Esophagus squamous epithelium (tissue), 5 donors: ENCODE measurements at regions not wholly inside any gene's neighbourhood (a gene's known extent, or its start where the extent isn't known, plus 50 kb on each side); places are given as distances from the start of the nearest gene placed in this dataset.

Experiments
- DNase-seq: peaks from one replicate; lab custom pipeline; 2025; lab: John Stamatoyannopoulos, UW
- H3K27ac ChIP-seq, 4 donors: fragments of 200-600 bp; sonication (generic); one replicate each; pipeline ENCODE4 v1.5.1; 2016 to 2019; ENCODE audit warnings: mild to moderate bottlenecking in 1 of 4
- H3K27me3 ChIP-seq, 4 donors: fragments of 200-600 bp; sonication (generic); 1 replicate in 3 of 4; 2 replicates in 1 of 4; pipeline versions ENCODE4 v1.5.1 to v1.6.0; 2017 to 2021; ENCODE audit warnings: antibody characterized with exemption in 1 of 4
- H3K36me3 ChIP-seq, 3 donors: fragments of 200-600 bp; sonication (generic); one replicate each; pipeline ENCODE4 v1.5.1; 2016 to 2019
- H3K4me1 ChIP-seq, 3 donors: fragments of 200-600 bp; sonication (generic); one replicate each; pipeline ENCODE4 v1.5.1; 2017 to 2019
- H3K4me3 ChIP-seq, 4 donors: fragments of 200-600 bp; sonication (generic); 1 replicate in 3 of 4; 2 replicates in 1 of 4; pipeline ENCODE4 v1.5.1; 2016 to 2019; ENCODE audit warnings: mild to moderate bottlenecking in 2 of 4, moderate library complexity in 1 of 4
- H3K9me3 ChIP-seq, 3 donors: fragments of 200-600 bp; sonication (generic); one replicate each; pipeline ENCODE4 v1.5.1; 2016 to 2019
- POLR2A ChIP-seq, 4 donors: fragments of 450-650 bp; IDR thresholded peaks; one replicate each; pipeline ENCODE4 v1.6.1; 2017; ENCODE audit warnings: antibody characterized with exemption in 4 of 4, mild to moderate bottlenecking in 4 of 4, moderate library complexity in 3 of 4
- WGBS, 2 donors: methylation state at CpG; one replicate each; pipeline ENCODE4 v1.1.5; 2018; 5-methylcytosine and 5-hydroxymethylcytosine counted together
- intact Hi-C: fragments of 100-400 bp; cut with DNase I; formaldehyde crosslinking; loops from one replicate; pipeline ENCODE4 v1.15.0; 2022
- TF ChIP-seq, protein P1 (sequence below), 6 experiments: fragments of 450-650 bp in 4 of 6; fragments of 200-600 bp in 2 of 6; sonication (generic) in 2 of 6; IDR thresholded peaks; one replicate each; pipeline ENCODE4 v1.5.1; 2016 to 2019; ENCODE audit warnings: antibody characterized with exemption in 6 of 6, mild to moderate bottlenecking in 4 of 6, moderate library complexity in 4 of 6
- donor health status: DM: yes; HTN: yes; CAD: no.

DNA sequence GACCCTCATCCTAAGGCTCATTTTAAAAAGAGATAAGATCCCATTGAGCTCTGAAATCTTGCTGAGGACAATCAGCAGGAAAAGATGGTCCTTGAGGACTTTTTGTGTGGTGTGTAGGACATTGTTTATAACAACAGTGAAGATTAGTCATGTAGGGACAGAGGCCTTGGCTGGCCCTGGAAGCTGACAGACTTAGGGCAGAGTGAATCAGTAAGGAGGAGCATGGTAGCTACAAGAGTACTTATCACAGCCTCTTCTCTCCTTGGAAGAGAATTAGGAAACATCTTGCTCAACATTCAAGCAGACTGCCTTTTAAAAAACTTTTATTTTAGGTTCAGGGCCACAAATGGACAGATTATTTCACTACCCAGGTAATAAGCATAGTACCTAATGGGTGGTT lies 665.9 kb upstream of the SALL1 start:
- no peaks in the 10 kb centered on the region for H3K36me3 ChIP-seq
- no peak overlapping the region for H3K4me3 ChIP-seq
- H3K4me1 ChIP-seq, result no peaks in the 10 kb centered on the region
- intact Hi-C loops, result no loop called here
- no peaks in the 10 kb centered on the region for H3K9me3 ChIP-seq
- TF ChIP-seq POLR2A (IDR thresholded peaks at IDR 0.05), result no peak
- TF ChIP-seq, protein P1, sequence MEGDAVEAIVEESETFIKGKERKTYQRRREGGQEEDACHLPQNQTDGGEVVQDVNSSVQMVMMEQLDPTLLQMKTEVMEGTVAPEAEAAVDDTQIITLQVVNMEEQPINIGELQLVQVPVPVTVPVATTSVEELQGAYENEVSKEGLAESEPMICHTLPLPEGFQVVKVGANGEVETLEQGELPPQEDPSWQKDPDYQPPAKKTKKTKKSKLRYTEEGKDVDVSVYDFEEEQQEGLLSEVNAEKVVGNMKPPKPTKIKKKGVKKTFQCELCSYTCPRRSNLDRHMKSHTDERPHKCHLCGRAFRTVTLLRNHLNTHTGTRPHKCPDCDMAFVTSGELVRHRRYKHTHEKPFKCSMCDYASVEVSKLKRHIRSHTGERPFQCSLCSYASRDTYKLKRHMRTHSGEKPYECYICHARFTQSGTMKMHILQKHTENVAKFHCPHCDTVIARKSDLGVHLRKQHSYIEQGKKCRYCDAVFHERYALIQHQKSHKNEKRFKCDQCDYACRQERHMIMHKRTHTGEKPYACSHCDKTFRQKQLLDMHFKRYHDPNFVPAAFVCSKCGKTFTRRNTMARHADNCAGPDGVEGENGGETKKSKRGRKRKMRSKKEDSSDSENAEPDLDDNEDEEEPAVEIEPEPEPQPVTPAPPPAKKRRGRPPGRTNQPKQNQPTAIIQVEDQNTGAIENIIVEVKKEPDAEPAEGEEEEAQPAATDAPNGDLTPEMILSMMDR (IDR thresholded peaks at IDR 0.05), result no peak
- H3K27me3 ChIP-seq, result no peaks in the 10 kb centered on the region
- no peak overlapping the region for H3K27ac ChIP-seq
- no peak for DNase-seq

DNA sequence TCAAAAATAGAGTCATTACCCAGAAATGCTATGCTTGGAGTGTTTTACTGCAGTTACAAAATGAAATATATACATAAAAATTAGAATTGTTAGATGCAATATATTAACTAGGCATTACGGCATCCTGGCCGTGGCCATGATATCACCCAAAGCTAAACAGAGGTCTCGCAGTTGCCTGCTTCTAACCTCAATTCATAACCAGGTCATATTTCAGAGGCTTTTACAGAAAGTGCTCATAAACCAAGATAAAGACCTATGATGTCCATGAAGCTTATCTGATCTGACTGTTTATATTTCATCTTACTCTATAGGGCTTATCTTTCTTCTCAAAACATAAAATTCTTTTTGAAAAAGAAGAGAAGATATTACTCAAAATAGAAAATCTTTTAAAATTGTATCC lies 664.5 kb upstream of the SALL1 start:
- Histone ChIP-seq H3K36me3 (no peaks in the 10 kb centered on the region), H3K27me3 (no peaks in the 10 kb centered on the region), H3K4me1 (no peaks in the 10 kb centered on the region), H3K27ac (no peak overlapping the region), H3K4me3 (no peak overlapping the region), H3K9me3 (no peaks in the 10 kb centered on the region)
- 55 to 73% methylated on average over 3 of the region's 3 CpGs for WGBS, 2 donors
- DNase-seq, result no peak
- intact Hi-C loops, result no loop called here
- TF ChIP-seq POLR2A (IDR thresholded peaks at IDR 0.05), result no peak
- TF ChIP-seq, protein P1 (IDR thresholded peaks at IDR 0.05), result no peak

DNA sequence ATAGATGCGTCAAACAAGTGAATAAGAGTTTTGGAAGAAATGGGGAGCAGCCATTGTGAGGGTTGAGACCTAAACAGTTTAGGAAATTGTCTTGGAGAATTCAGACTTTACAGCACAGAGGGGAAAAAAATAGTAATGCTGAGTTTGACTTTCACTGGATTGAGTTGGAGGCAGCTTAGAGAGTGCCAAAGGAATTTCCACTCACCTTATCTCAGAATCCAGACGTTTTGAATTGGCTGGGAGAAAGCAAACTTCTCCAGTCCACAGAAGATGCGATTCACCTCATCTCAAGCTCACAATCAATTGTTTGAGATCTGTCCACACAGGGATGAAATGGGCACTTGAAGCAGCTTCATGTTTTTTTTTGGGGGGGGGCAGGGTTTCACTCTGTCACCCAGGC lies 663.5 kb upstream of the SALL1 start:
- TF ChIP-seq, protein P1 (IDR thresholded peaks at IDR 0.05), result no peak
- no peak for TF ChIP-seq POLR2A (IDR thresholded peaks at IDR 0.05)
- no peak overlapping the region for H3K27ac ChIP-seq
- 33 to 58% methylated on average over 3 of the region's 3 CpGs for WGBS, 2 donors
- DNase-seq, result no peak
- no peaks in the 10 kb centered on the region for H3K36me3 ChIP-seq
- intact Hi-C loops, result no loop called here
- no peaks in the 10 kb centered on the region for H3K27me3 ChIP-seq
- H3K4me1 ChIP-seq, result no peaks in the 10 kb centered on the region
- no peak overlapping the region for H3K4me3 ChIP-seq
- no peaks in the 10 kb centered on the region for H3K9me3 ChIP-seq

DNA sequence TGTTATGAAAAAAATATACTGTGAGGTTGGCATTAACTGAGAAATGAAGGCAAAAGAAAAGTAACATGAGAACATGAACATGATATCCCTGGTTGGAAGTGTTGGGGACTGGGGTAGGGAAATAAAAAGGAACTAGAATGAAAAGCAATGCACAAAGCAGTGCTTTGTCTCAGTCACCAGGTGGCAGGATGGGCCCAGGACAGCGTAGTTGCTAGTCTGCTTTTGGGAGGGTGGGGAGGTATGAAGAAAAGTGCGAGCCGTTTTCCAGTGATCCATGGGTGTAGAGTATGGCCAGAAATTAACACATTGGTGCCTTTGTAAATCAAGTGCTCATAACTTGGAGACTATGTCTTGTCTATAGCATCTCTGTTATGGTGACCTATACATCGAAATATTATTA lies 662.5 kb upstream of the SALL1 start:
- Histone ChIP-seq H3K36me3 (no peaks in the 10 kb centered on the region), H3K9me3 (no peaks in the 10 kb centered on the region), H3K4me3 (no peak overlapping the region), H3K27me3 (no peaks in the 10 kb centered on the region), H3K4me1 (no peaks in the 10 kb centered on the region), H3K27ac (no peak overlapping the region)
- intact Hi-C loops, result no loop called here
- no peak for TF ChIP-seq POLR2A (IDR thresholded peaks at IDR 0.05)
- TF ChIP-seq, protein P1 (IDR thresholded peaks at IDR 0.05), result no peak
- no peak for DNase-seq
- WGBS, 2 donors, result 66 to 75% methylated on average over 4 of the region's 4 CpGs

DNA sequence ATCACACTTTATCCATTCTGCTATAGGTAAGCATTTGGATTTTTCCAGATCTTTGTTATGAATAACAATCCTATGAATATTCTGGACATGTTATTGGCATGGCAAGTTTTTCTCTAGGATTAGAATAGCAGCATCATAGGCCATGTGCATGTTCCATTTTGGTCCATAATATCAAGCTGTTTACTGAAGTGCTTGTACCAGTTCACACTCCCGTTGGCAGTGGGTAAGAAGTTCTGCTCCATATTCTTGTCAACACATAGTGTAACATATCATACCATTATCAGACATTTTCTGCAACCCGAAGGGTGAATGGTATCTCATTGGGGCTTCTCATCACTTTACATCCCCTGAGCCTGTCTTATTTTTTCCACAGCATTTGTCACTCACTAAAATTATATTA lies 661.9 kb upstream of the SALL1 start:
- H3K27ac ChIP-seq, result no peak overlapping the region
- intact Hi-C loops, result no loop called here
- no peaks in the 10 kb centered on the region for H3K9me3 ChIP-seq
- no peaks in the 10 kb centered on the region for H3K36me3 ChIP-seq
- 64 to 75% methylated on average over 2 of the region's 2 CpGs for WGBS, 2 donors
- no peaks in the 10 kb centered on the region for H3K27me3 ChIP-seq
- H3K4me1 ChIP-seq, result no peaks in the 10 kb centered on the region
- TF ChIP-seq, protein P1 (IDR thresholded peaks at IDR 0.05), result no peak
- TF ChIP-seq POLR2A (IDR thresholded peaks at IDR 0.05), result no peak
- H3K4me3 ChIP-seq, result no peak overlapping the region
- DNase-seq, result no peak
